Keratinocyte (primary cell): ENCODE measurements at regions not wholly inside any gene's neighbourhood (a gene's known extent, or its start where the extent isn't known, plus 50 kb on each side); places are given as distances from the start of the nearest gene placed in this dataset.

Experiments
- DNase-seq: peaks from one replicate; pipeline ENCODE4 v3.0.0-alpha.2; 2011; ENCODE audit warnings: low read depth, missing footprints, low spot score
- FAIRE-seq: peaks from 2 replicates; lab custom pipeline; 2011; peaks lifted over from hg19 to GRCh38; lab: Jason Lieb, UNC
- H2AFZ ChIP-seq: 2 replicates; pipeline ENCODE4 v1.6.0; 2012; ENCODE audit warnings: low read length, control low read depth, inconsistent platforms; ENCODE audit not compliant: control insufficient read depth
- H3K27ac ChIP-seq: 2 replicates; pipeline ENCODE4 v1.5.1; 2011; ENCODE audit warnings: low read length; ENCODE audit not compliant: control insufficient read depth, insufficient read depth
- H3K27me3 ChIP-seq: 3 replicates; pipeline ENCODE4 v1.6.0; 2011; ENCODE audit warnings: low read length; ENCODE audit not compliant: control insufficient read depth, insufficient read depth; ENCODE audit errors: extremely low read depth
- H3K36me3 ChIP-seq, 2 experiments: 2 replicates in 1 of 2; 3 replicates in 1 of 2; pipeline ENCODE4 v1.5.1; 2011; ENCODE audit warnings: low read length in 2 of 2, mild to moderate bottlenecking in 1 of 2; ENCODE audit not compliant: control insufficient read depth in 2 of 2, insufficient read depth in 2 of 2; ENCODE audit errors: extremely low read depth in 1 of 2
- H3K4me1 ChIP-seq: 3 replicates; pipeline ENCODE4 v1.5.1; 2011; ENCODE audit warnings: low read length; ENCODE audit not compliant: control insufficient read depth, insufficient read depth; ENCODE audit errors: extremely low read depth
- H3K4me2 ChIP-seq: 3 replicates; pipeline ENCODE4 v1.6.0; 2011; ENCODE audit warnings: low read depth, low read length; ENCODE audit not compliant: control insufficient read depth, insufficient read depth; ENCODE audit errors: extremely low read depth
- H3K4me3 ChIP-seq, 3 experiments: fragments of 200-600 bp in 1 of 3; sonication (generic) in 1 of 3; 2 replicates in 2 of 3; 3 replicates in 1 of 3; pipeline ENCODE4 v1.5.1; 2011 to 2016; ENCODE audit warnings: low read length in 3 of 3, mild to moderate bottlenecking in 3 of 3, control low read depth in 2 of 3, inconsistent platforms in 1 of 3, low read depth in 1 of 3, mixed read lengths in 1 of 3, mixed run types in 1 of 3, moderate library complexity in 1 of 3; ENCODE audit not compliant: control insufficient read depth in 2 of 3, insufficient read depth in 2 of 3; ENCODE audit errors: extremely low read depth in 1 of 3
- H3K79me2 ChIP-seq: 2 replicates; pipeline ENCODE4 v1.6.0; 2012; ENCODE audit warnings: low read length; ENCODE audit not compliant: control insufficient read depth, insufficient read depth
- H3K9ac ChIP-seq: 3 replicates; pipeline ENCODE4 v1.6.0; 2011; ENCODE audit warnings: low read length; ENCODE audit not compliant: control insufficient read depth, insufficient read depth; ENCODE audit errors: extremely low read depth
- H3K9me1 ChIP-seq: 3 replicates; pipeline ENCODE4 v1.6.0; 2011; ENCODE audit warnings: low read length; ENCODE audit not compliant: control insufficient read depth, insufficient read depth; ENCODE audit errors: extremely low read depth
- H3K9me3 ChIP-seq: 2 replicates; pipeline ENCODE4 v1.5.1; 2012; ENCODE audit warnings: low read depth, low read length; ENCODE audit not compliant: control insufficient read depth
- H4K20me1 ChIP-seq: 3 replicates; pipeline ENCODE4 v1.6.0; 2011; ENCODE audit warnings: low read length; ENCODE audit not compliant: control insufficient read depth, insufficient read depth; ENCODE audit errors: extremely low read depth
- EZH2 ChIP-seq: IDR thresholded peaks from one replicate; pipeline ENCODE4 v1.6.1; 2012; ENCODE audit warnings: inconsistent platforms, mild to moderate bottlenecking, low read length, moderate library complexity
- dilution Hi-C: fragments of 300-500 bp; cut with MboI; formaldehyde crosslinking; loops from one replicate; pipeline ENCODE4 v1.7.0; 2020; ENCODE audit warnings: low sequenced_read_pairs; ENCODE audit not compliant: extremely low pct_ligation_motif_present
- TF ChIP-seq, protein P1 (sequence below), 3 experiments: IDR thresholded peaks in 1 of 3; conservative IDR thresholded peaks in 1 of 3; optimal IDR thresholded peaks in 1 of 3; 2 replicates in 2 of 3; 3 replicates in 1 of 3; pipeline versions ENCODE3 to v1.5.1; 2011; ENCODE audit warnings: low read length in 3 of 3, mild to moderate bottlenecking in 3 of 3, moderate library complexity in 2 of 3, control low read depth in 1 of 3, inconsistent platforms in 1 of 3; ENCODE audit not compliant: insufficient read depth in 2 of 3; ENCODE audit errors: extremely low read depth in 1 of 3

DNA sequence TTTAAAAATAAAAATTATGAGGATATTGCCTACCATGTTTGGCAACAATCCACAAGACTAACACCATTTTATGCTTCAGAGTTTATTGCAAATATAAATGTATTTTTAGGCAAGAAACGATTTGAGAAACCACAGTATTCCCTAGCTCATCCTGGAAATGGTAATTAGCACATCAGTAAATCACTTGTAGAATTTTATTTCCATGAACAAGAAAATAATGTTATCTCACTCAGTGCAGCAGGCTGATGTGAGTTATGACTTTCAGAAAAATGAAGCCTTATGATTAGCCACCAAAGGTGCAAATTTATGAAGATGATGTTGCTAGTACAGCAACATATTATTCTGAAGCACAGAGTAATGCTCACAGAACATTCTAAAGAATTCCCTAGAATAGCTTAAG, 127.7 kb upstream of the GJE1 start:
- no peaks in the 10 kb centered on the region for H3K9me1 ChIP-seq
- dilution Hi-C loops, result no loop called here
- no peak for TF ChIP-seq EZH2
- TF ChIP-seq, protein P1, sequence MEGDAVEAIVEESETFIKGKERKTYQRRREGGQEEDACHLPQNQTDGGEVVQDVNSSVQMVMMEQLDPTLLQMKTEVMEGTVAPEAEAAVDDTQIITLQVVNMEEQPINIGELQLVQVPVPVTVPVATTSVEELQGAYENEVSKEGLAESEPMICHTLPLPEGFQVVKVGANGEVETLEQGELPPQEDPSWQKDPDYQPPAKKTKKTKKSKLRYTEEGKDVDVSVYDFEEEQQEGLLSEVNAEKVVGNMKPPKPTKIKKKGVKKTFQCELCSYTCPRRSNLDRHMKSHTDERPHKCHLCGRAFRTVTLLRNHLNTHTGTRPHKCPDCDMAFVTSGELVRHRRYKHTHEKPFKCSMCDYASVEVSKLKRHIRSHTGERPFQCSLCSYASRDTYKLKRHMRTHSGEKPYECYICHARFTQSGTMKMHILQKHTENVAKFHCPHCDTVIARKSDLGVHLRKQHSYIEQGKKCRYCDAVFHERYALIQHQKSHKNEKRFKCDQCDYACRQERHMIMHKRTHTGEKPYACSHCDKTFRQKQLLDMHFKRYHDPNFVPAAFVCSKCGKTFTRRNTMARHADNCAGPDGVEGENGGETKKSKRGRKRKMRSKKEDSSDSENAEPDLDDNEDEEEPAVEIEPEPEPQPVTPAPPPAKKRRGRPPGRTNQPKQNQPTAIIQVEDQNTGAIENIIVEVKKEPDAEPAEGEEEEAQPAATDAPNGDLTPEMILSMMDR (optimal IDR thresholded peaks at IDR 0.05 in 1 of 3, IDR thresholded peaks at IDR 0.05 in 1 of 3, conservative IDR thresholded peaks at IDR 0.05 in 1 of 3; ENCODE audit: extremely low read depth in 1 of 3, insufficient read depth in 2 of 3, low read length in 3 of 3), result no peak
- H3K4me2 ChIP-seq, result no peak overlapping the region
- FAIRE-seq (no peak), DNase-seq (no peak)
- no peak overlapping the region for H2AFZ ChIP-seq
- no peaks in the 10 kb centered on the region for H3K79me2 ChIP-seq
- H3K27me3 ChIP-seq, result no peaks in the 10 kb centered on the region
- H3K9ac ChIP-seq, result no peak overlapping the region
- H3K9me3 ChIP-seq, result no peaks in the 10 kb centered on the region
- no peak overlapping the region for H3K27ac ChIP-seq
- no peak overlapping the region for H3K4me3 ChIP-seq
- no peaks in the 10 kb centered on the region for H3K36me3 ChIP-seq
- peaks cover 16% of the 10 kb centered on the region for H3K4me1 ChIP-seq
- H4K20me1 ChIP-seq, result no peaks in the 10 kb centered on the region

DNA sequence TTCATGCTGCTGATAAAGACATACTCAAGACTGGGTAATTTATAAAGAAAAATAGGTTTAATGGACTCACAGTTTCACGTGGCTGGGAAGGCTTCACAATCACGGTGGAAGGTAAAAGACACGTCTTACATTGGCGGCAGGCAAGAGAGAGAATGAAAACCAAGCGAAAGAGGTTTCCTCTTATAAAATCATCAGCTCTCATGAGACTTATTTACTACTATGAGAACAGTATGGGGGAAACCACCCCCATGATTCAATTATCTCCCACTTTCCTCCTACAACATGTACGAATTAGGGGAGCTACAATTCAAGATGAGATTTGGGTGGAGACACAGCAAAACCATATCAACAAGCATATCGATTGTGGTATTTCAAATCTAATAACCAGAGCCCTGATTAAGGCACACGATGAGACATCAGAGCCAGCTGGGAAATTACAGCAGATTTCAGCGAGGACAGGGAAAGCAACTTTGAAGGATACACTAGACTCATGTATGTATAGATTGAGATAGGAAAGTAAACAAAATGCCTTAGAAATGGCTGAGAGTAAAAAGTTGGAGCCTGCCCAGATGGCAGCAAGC, 129.8 kb upstream of the GJE1 start:
- dilution Hi-C loops, result no loop called here
- peak overlapping the region; percentile 30 for H2AFZ ChIP-seq
- H4K20me1 ChIP-seq, result no peaks in the 10 kb centered on the region
- no peaks in the 10 kb centered on the region for H3K9me1 ChIP-seq
- no peaks in the 10 kb centered on the region for H3K9me3 ChIP-seq
- H3K4me1 ChIP-seq, result no peaks in the 10 kb centered on the region
- H3K27me3 ChIP-seq, result no peaks in the 10 kb centered on the region
- no peak overlapping the region for H3K4me2 ChIP-seq
- no peak overlapping the region for H3K9ac ChIP-seq
- FAIRE-seq, result no peak
- no peaks in the 10 kb centered on the region for H3K36me3 ChIP-seq
- TF ChIP-seq, protein P1 (optimal IDR thresholded peaks at IDR 0.05 in 1 of 3, IDR thresholded peaks at IDR 0.05 in 1 of 3, conservative IDR thresholded peaks at IDR 0.05 in 1 of 3; ENCODE audit: extremely low read depth in 1 of 3, insufficient read depth in 2 of 3, low read length in 3 of 3), result no peak
- TF ChIP-seq EZH2, result no peak
- DNase-seq, result no peak
- no peak overlapping the region for H3K27ac ChIP-seq
- no peaks in the 10 kb centered on the region for H3K79me2 ChIP-seq
- no peak overlapping the region for H3K4me3 ChIP-seq
